Cardiac muscle cell (in vitro differentiated cells and primary cell): ENCODE measurements at regions not wholly inside any gene's neighbourhood (a gene's known extent, or its start where the extent isn't known, plus 50 kb on each side); places are given as distances from the start of the nearest gene placed in this dataset.

Experiments used
- DNase-seq, 2 donors: peaks; one replicate each; pipeline versions ENCODE4 v3.0.0 to v3.0.0-alpha.2; 2010 to 2017; ENCODE audit warnings: low read depth in 1 of 2, low spot score in 1 of 2
- H3K27ac ChIP-seq: fragments of 200-600 bp; sonication (generic); 2 replicates; pipeline ENCODE4 v1.5.1; 2016
- H3K27me3 ChIP-seq: fragments of 200-600 bp; sonication (generic); 2 replicates; pipeline ENCODE4 v1.6.0; 2016; ENCODE audit warnings: control low read depth
- H3K36me3 ChIP-seq: fragments of 200-600 bp; sonication (generic); 2 replicates; pipeline ENCODE4 v1.5.1; 2016; ENCODE audit warnings: control low read depth
- H3K4me1 ChIP-seq: fragments of 200-600 bp; sonication (generic); 2 replicates; pipeline ENCODE4 v1.8.1; 2017; ENCODE audit warnings: low read depth, mild to moderate bottlenecking, mixed run types
- H3K4me3 ChIP-seq: fragments of 200-600 bp; sonication (generic); 2 replicates; pipeline ENCODE4 v1.5.1; 2016; ENCODE audit warnings: mild to moderate bottlenecking
- H3K9me3 ChIP-seq: fragments of 200-600 bp; sonication (generic); 2 replicates; pipeline ENCODE4 v1.5.1; 2017; ENCODE audit warnings: low read depth, mild to moderate bottlenecking, control low read depth
- TF ChIP-seq, protein P1 (sequence below): IDR thresholded peaks from 2 replicates; pipeline ENCODE4 v1.5.1; 2012; ENCODE audit warnings: low read depth, mild to moderate bottlenecking, low read length

DNA sequence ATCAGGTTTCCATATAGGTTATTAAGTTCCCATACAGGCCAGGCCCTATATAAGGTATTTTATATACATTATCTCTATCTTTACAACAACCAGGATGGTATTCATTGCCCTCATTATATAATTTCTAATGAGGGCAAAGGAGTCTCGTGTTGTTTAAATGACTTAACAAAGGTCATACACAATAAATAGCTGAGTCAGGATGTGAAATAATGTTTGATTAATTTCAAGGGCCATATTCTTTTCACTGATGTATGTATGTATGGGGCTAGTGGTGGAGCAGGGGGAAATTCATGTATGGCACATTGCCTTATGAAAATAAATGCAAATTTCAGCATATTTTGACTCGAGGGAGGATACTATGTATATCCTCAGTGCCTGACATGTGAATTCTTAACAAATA, 200.7 kb downstream of the FAXC start:
- TF ChIP-seq, protein P1, sequence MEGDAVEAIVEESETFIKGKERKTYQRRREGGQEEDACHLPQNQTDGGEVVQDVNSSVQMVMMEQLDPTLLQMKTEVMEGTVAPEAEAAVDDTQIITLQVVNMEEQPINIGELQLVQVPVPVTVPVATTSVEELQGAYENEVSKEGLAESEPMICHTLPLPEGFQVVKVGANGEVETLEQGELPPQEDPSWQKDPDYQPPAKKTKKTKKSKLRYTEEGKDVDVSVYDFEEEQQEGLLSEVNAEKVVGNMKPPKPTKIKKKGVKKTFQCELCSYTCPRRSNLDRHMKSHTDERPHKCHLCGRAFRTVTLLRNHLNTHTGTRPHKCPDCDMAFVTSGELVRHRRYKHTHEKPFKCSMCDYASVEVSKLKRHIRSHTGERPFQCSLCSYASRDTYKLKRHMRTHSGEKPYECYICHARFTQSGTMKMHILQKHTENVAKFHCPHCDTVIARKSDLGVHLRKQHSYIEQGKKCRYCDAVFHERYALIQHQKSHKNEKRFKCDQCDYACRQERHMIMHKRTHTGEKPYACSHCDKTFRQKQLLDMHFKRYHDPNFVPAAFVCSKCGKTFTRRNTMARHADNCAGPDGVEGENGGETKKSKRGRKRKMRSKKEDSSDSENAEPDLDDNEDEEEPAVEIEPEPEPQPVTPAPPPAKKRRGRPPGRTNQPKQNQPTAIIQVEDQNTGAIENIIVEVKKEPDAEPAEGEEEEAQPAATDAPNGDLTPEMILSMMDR: no peak
- Histone ChIP-seq H3K27me3 (no peaks in the 10 kb centered on the region), H3K4me3 (no peak overlapping the region), H3K4me1 (no peaks in the 10 kb centered on the region), H3K36me3 (no peaks in the 10 kb centered on the region), H3K27ac (no peak overlapping the region), H3K9me3 (no peaks in the 10 kb centered on the region)
- no peak for DNase-seq

DNA sequence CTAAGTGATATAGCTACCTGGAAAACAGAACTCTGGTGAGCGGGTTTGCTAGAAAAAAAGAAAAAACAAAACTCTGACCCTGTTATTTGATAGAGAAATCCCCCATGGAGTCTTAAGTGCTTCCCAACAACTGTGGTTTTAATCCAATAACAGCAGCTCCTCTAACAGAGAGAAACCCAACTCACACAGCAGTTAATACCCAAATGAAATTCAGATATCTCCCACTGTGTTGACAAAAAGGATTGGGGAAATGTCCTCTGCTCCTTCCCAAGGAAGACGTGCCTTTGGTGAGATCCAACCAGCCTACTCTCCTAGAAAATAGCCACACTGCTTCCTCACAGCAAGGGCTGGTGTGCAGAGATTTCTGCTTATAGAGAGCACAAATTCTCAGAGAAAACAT, 200.4 kb upstream of the FBXL4 start:
- H3K36me3 ChIP-seq: no peaks in the 10 kb centered on the region
- H3K9me3 ChIP-seq: no peaks in the 10 kb centered on the region
- H3K4me1 ChIP-seq: no peaks in the 10 kb centered on the region
- H3K27me3 ChIP-seq: no peaks in the 10 kb centered on the region
- DNase-seq: no peak
- no peak overlapping the region for H3K27ac ChIP-seq
- TF ChIP-seq, protein P1: no peak
- H3K4me3 ChIP-seq: no peak overlapping the region

DNA sequence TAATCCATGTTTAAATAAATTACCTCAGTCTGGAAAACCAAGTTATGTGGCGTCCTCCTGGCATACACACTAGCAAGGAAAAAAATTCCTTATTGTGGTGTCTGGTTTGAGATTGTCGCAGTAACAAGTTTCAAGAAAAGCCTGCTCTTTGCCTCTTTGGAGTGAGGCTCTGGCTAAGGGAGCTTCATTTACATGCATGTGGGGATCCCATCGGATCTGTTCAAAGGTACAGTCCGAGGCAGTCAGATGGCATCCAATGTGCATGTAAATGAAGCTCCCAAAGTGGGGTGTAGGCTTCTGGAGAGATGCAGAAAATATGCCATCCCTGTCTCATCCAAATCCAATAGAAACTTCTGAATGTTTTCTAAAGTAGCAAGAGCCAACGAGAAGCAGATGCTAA, 199.5 kb upstream of the FBXL4 start:
- TF ChIP-seq, protein P1: no peak
- Histone ChIP-seq H3K4me3 (no peak overlapping the region), H3K4me1 (no peaks in the 10 kb centered on the region), H3K27ac (no peak overlapping the region), H3K36me3 (no peaks in the 10 kb centered on the region), H3K27me3 (no peaks in the 10 kb centered on the region), H3K9me3 (no peaks in the 10 kb centered on the region)
- DNase-seq: no peak

DNA sequence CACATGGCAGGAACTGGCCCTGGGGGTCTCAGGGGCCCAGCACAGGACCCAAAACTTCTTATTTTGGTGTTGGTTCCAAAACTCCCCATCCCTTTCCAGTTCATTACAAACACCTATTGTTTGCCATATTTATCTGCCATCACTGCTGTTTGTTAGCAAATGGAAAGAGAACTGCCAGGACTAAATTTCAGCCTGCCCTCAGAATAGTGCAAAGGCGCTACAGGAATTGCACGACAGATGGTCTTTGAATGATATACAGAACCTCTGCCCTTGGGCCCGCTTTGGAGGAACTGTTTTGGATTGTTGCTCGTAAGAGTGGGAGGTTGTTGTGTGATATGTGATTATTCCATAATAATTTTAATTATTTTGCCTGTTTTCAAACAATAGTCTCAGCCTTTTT, 199.0 kb upstream of the FBXL4 start:
- Histone ChIP-seq H3K4me1 (no peaks in the 10 kb centered on the region), H3K4me3 (no peak overlapping the region), H3K9me3 (no peaks in the 10 kb centered on the region), H3K27ac (no peak overlapping the region), H3K27me3 (no peaks in the 10 kb centered on the region), H3K36me3 (no peaks in the 10 kb centered on the region)
- DNase-seq: no peak
- TF ChIP-seq, protein P1: no peak

DNA sequence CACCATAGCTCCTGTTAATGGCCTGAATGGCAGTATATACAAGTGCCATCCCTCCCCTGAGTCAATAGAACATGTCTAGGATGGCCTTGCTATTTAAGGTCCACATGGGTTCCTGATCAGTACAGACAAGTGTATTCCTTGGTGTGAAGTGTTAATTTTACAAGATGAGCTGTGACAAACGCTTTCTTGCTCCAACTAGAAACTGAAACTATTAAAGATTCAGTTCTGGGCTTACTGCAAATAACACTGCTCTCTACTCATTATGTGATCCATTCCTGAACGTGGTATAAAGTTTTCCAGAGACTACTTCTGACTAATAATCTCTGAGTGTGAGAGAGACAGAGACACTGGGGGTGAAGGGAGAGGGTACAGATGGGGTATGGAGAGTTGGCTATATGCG, 198.0 kb upstream of the FBXL4 start:
- H3K27ac ChIP-seq: no peak overlapping the region
- H3K9me3 ChIP-seq: no peaks in the 10 kb centered on the region
- H3K4me3 ChIP-seq: no peak overlapping the region
- DNase-seq: no peak
- no peaks in the 10 kb centered on the region for H3K36me3 ChIP-seq
- no peaks in the 10 kb centered on the region for H3K4me1 ChIP-seq
- TF ChIP-seq, protein P1: no peak
- H3K27me3 ChIP-seq: no peaks in the 10 kb centered on the region
